K562 (cell line): ENCODE measurements at regions not wholly inside any gene's neighbourhood (a gene's known extent, or its start where the extent isn't known, plus 50 kb on each side); places are given as distances from the start of the nearest gene placed in this dataset.

Experiments used
- ATAC-seq: fragments of 200-7000 bp; cut with Tn5 transposase; 3 replicates; pipeline ENCODE4 v1.9.1; 2020; ENCODE audit warnings: moderate library complexity
- BruUV-seq: library from RNA; stranded (reverse); fragments of 400-500 nt; replicated peaks from 2 replicates; lab custom pipeline; 2021; lab: Mats Ljungman, UMichigan
- CTCF ChIA-PET: fragments of 300-600 bp; formaldehyde crosslinking; extraction: SDS; loops from one replicate; lab custom pipeline; 2021; ENCODE audit warnings: low intra/inter-chr PET ratio; lab: Yijun Ruan, JAX
- POLR2A ChIA-PET: fragments of 300-600, 350-650 bp; sonication (Branson Sonifier 250); formaldehyde crosslinking; extraction: SDS; loops from one replicate; lab custom pipeline; 2021; ENCODE audit warnings: antibody characterized with exemption, inconsistent platforms; lab: Yijun Ruan, JAX
- DNase-seq, 4 experiments: peaks; one replicate each; pipeline versions ENCODE4 v3.0.0 to v3.0.0-alpha.2; 2011 to 2018; ENCODE audit warnings: low spot score in 3 of 4, mixed read lengths in 3 of 4; ENCODE audit errors: extremely low read depth in 1 of 4
- FAIRE-seq: peaks from 2 replicates; lab custom pipeline; 2011; peaks lifted over from hg19 to GRCh38; lab: Jason Lieb, UNC
- H2AFZ ChIP-seq: 2 replicates; pipeline ENCODE4 v1.6.0; 2011; ENCODE audit warnings: low read depth, low read length, control low read depth, inconsistent platforms
- H3K27ac ChIP-seq: fragments of 200-600 bp; 3 replicates; pipeline ENCODE4 v1.8.0; 2011; ENCODE audit warnings: low read depth, mild to moderate bottlenecking, control low read depth, inconsistent platforms, low read length, moderate library complexity, mixed read lengths; ENCODE audit errors: extremely low read depth
- H3K27me3 ChIP-seq, 2 experiments: fragments of 300-600 bp in 1 of 2; 2 replicates in 1 of 2; 3 replicates in 1 of 2; pipeline versions ENCODE4 v1.6.0 to v1.8.0; 2011; ENCODE audit warnings: inconsistent platforms in 2 of 2, low read length in 2 of 2, mild to moderate bottlenecking in 1 of 2, mixed read lengths in 1 of 2, moderate library complexity in 1 of 2; ENCODE audit not compliant: control insufficient read depth in 2 of 2, insufficient read depth in 2 of 2
- H3K36me3 ChIP-seq: fragments of 300-600 bp; 3 replicates; pipeline ENCODE4 v1.8.0; 2011; ENCODE audit warnings: mild to moderate bottlenecking, low read length, inconsistent platforms; ENCODE audit not compliant: control insufficient read depth, insufficient read depth
- H3K4me1 ChIP-seq, 2 experiments: fragments of 200-600 bp in 1 of 2; replicated peaks in 1 of 2; 2 replicates in 1 of 2; 3 replicates in 1 of 2; pipeline versions ENCODE4 v1.5.1 to v1.8.0; 2011; ENCODE audit warnings: inconsistent platforms in 2 of 2, low read length in 2 of 2, mild to moderate bottlenecking in 1 of 2, mixed read lengths in 1 of 2, moderate library complexity in 1 of 2; ENCODE audit not compliant: control insufficient read depth in 2 of 2, insufficient read depth in 2 of 2
- H3K4me2 ChIP-seq: 2 replicates; pipeline ENCODE4 v1.6.1; 2011; ENCODE audit warnings: low read length, control low read depth, inconsistent platforms, mixed read lengths; ENCODE audit not compliant: insufficient read depth
- H3K4me3 ChIP-seq: fragments of 200-600 bp; sonication (generic), shearing (Covaris generic); 2 replicates; pipeline ENCODE4 v1.5.1; 2016; ENCODE audit warnings: control low read depth, inconsistent platforms
- H3K79me2 ChIP-seq: fragments of 200-600 bp; 3 replicates; pipeline ENCODE4 v1.8.0; 2011; ENCODE audit warnings: low read length, inconsistent platforms; ENCODE audit not compliant: control insufficient read depth, insufficient read depth
- H3K9ac ChIP-seq, 2 experiments: 2 replicates each; pipeline versions ENCODE4 v1.6.0 to v1.6.1; 2011; ENCODE audit warnings: low read depth in 2 of 2, low read length in 2 of 2, control low read depth in 1 of 2, inconsistent platforms in 1 of 2, mild to moderate bottlenecking in 1 of 2, mixed read lengths in 1 of 2; ENCODE audit not compliant: insufficient read depth in 1 of 2
- H3K9me1 ChIP-seq: one replicate; pipeline ENCODE4 v1.6.0; 2011; ENCODE audit warnings: inconsistent platforms, mild to moderate bottlenecking, low read length, moderate library complexity; ENCODE audit not compliant: control insufficient read depth, insufficient read depth
- H3K9me3 ChIP-seq: replicated peaks from 2 replicates; pipeline ENCODE4 v1.5.1; 2011; ENCODE audit warnings: low read depth, low read length, inconsistent platforms; ENCODE audit not compliant: control insufficient read depth, insufficient read depth
- H4K20me1 ChIP-seq: replicated peaks from 2 replicates; pipeline ENCODE4 v1.6.1; 2011; ENCODE audit warnings: low read length, inconsistent platforms, mixed read lengths; ENCODE audit not compliant: control insufficient read depth, insufficient read depth
- ETS1 ChIP-seq: conservative IDR thresholded peaks from 2 replicates; pipeline ENCODE4 v1.6.1; 2011; ENCODE audit warnings: low read depth, mild to moderate bottlenecking, low read length; ENCODE audit not compliant: control insufficient read depth
- ID3 ChIP-seq, 2 experiments: fragments of 250-450 bp in 1 of 2; fragments of 450-650 bp in 1 of 2; sonication (Bioruptor Pico) in 1 of 2; IDR thresholded peaks; 2 replicates each; pipeline versions ENCODE4 v1.6.1 to v1.8.0; 2016 to 2021; ENCODE audit warnings: mild to moderate bottlenecking in 2 of 2, moderate library complexity in 2 of 2, missing compliant biosample characterization in 1 of 2, missing genetic modification characterization in 1 of 2
- MIER1 ChIP-seq: fragments of 450-650 bp; IDR thresholded peaks from 2 replicates; pipeline ENCODE4 v1.6.1; 2016; ENCODE audit warnings: antibody characterized with exemption, mild to moderate bottlenecking, low read depth
- MXD1 ChIP-seq: fragments of 250-450 bp; sonication (Bioruptor Pico); IDR thresholded peaks from 2 replicates; pipeline ENCODE4 v1.8.0; 2021; ENCODE audit warnings: borderline replicate concordance, mild to moderate bottlenecking, moderate library complexity; ENCODE audit not compliant: poor library complexity, severe bottlenecking
- RBM39 ChIP-seq: fragments of 200-400 bp; formaldehyde crosslinking; optimal IDR thresholded peaks from 2 replicates; pipeline ENCODE3; 2018; ENCODE audit warnings: low read depth, low read length
- YBX1 ChIP-seq: fragments of 450-650 bp; IDR thresholded peaks from 2 replicates; pipeline ENCODE4 v1.7.1; 2016; ENCODE audit warnings: mild to moderate bottlenecking
- WGBS: fragments of 100-300 bp; shearing (Covaris generic); methylation state at CpG from one replicate; pipeline ENCODE4 v1.1.6; 2016; ENCODE audit warnings: low coverage, mixed read lengths; ENCODE audit not compliant: insufficient coverage; ENCODE audit errors: missing lambda C conversion rate; 5-methylcytosine and 5-hydroxymethylcytosine counted together
- in situ Hi-C: fragments of 300-500 bp; cut with MboI; formaldehyde crosslinking; loops from 4 replicates; pipeline ENCODE4 v1.15.0; 2018; ENCODE audit warnings: inconsistent platforms, mixed read lengths
- intact Hi-C: fragments of 100-400 bp; cut with micrococcal nuclease; formaldehyde crosslinking; loops from 2 replicates; pipeline ENCODE4 v1.14.2; 2022

GRCh38 chr3:103949693-103950092 is 1417.0 kb upstream of the ALCAM start:
- H3K79me2 ChIP-seq, result no peaks in the 10 kb centered on the region
- TF ChIP-seq MXD1 (CRISPR knock-in tag) (no peak), MIER1 (no peak), YBX1 (no peak), ID3 (CRISPR knock-in tag; IDR thresholded peaks at IDR 0.05) (no peak), ID3 (tag; IDR thresholded peaks at IDR 0.05) (no peak), ETS1 (no peak), RBM39 (no peak)
- no peak overlapping the region for H3K9ac ChIP-seq
- H3K9me1 ChIP-seq, result no peaks in the 10 kb centered on the region
- in situ Hi-C loops, result no loop called here
- CTCF ChIA-PET, result no interaction called here
- no TSS peak for BruUV-seq
- FAIRE-seq (no peak), ATAC-seq (no peak), DNase-seq (no peak)
- H4K20me1 ChIP-seq, result no peaks in the 10 kb centered on the region
- WGBS, result 0% methylated on average over 1 of the region's 1 CpG
- no peak overlapping the region for H2AFZ ChIP-seq
- H3K27me3 ChIP-seq, result no peaks in the 10 kb centered on the region
- H3K4me1 ChIP-seq, result no peaks in the 10 kb centered on the region
- H3K36me3 ChIP-seq, result no peaks in the 10 kb centered on the region
- POLR2A ChIA-PET, result no interaction called here
- H3K4me3 ChIP-seq, result no peak overlapping the region
- intact Hi-C loops, result no loop called here
- no peaks in the 10 kb centered on the region for H3K9me3 ChIP-seq
- H3K4me2 ChIP-seq, result no peak overlapping the region
- H3K27ac ChIP-seq, result no peak overlapping the region
